Hematopoietic multipotent progenitor cell treated with erythropoietin and hydrocortisone succinate and interleukin-3 and kit ligand, for 15 days (in vitro differentiated cells): ENCODE measurements at regions not wholly inside any gene's neighbourhood (a gene's known extent, or its start where the extent isn't known, plus 50 kb on each side); places are given as distances from the start of the nearest gene placed in this dataset.

Source experiments
- DNase-seq: peaks from one replicate; pipeline ENCODE4 v3.0.0-alpha.2; 2015; ENCODE audit warnings: low spot score

DNA sequence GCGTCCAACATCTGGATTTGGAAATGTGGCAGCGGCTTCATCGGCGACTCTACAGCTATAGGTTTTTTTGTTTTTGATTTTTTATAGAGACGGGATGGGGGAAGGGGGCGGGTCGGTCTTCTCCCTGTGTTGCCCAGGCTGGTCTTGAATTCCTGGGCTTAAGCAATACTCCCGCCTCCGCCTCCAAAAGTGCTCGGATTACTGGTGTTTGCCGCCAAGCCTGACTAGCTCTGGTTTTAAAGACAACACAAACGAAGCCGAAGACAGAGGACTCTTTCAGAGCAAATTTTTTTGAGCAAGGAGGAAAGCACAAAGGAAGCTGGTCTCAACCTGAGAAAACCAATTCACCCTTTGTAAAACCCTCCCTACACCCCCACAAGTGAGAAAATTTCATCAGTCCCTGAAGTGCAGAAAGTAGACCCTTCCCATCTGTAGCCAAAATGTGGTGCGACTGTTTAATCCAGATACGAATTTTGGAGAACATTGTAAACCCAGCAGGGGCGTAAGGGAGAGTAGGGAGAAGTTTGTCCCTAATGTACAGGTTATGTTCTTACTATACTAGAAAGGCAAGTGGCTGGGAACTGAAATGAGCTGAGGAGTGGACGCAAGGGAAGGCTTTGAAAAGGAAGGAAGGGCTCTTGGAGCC lies 185.9 kb downstream of the TRIM27 start:
- DNase-seq = no peak

DNA sequence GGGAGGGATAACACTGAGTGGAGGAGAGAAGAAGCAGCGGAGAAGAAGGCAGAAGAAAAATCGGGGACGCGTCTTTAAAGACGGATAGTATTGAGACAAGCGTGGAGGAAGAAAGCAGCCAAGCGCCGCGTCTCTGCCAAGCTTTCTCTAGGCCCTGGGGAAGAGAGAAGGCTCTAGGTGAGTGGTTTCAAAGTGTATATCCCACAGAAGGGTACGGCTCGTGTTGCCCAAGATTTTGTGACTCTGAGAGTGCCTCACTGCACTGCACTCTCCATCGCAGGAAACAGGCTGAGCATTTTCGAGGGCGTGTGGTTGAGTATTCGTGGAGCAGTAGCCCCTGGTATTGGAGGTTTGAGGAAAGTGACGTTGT lies 185.4 kb downstream of the TRIM27 start:
- no peak for DNase-seq

DNA sequence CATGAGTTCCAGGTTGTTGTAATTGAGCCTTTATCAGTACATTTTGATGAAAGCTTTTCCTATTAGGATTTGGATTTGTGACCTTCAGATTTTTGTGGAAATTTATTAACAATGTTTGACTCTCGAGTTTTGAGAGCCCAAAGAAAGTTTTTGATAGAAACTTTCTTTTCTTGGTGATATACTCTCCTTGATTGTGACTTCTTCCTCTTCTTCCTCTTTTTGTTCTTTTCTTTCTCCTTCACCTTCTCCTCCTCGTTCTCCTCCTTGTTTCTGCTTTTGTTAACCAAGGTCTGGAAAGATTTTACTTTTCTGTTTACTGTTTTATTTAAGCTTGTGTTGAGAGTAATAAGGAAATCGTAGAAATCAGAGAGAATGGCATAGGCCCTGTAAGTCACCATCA lies 182.4 kb downstream of the TRIM27 start:
- no peak for DNase-seq

DNA sequence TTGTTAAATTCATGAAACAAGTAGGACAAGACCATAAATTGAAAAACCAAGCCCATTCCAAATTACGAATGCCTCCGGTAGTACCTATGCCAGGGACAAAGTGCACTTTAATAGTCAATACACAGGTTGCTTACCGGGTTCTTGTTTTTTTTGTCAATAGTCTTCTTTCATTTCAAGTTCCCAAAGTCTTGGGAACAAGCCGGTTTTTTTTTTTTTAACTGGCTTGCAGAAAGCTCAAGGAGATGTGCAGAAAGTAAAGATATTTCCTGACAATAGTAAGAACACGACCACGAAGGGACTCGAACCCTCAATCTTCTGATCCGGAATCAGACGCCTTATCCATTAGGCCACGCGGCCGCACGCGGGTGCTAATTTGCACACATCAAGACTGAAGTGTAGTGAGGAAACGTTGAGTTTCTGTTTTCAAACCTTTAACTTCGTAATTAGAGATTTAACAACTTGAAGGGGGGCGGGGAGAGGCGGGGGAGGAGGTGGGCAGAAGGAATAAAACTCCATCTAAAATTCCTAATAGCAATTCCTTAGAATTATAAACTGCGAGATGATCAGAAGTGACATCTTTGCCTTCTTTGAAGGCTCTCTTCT lies 181.0 kb downstream of the TRIM27 start:
- DNase-seq = no peak

DNA sequence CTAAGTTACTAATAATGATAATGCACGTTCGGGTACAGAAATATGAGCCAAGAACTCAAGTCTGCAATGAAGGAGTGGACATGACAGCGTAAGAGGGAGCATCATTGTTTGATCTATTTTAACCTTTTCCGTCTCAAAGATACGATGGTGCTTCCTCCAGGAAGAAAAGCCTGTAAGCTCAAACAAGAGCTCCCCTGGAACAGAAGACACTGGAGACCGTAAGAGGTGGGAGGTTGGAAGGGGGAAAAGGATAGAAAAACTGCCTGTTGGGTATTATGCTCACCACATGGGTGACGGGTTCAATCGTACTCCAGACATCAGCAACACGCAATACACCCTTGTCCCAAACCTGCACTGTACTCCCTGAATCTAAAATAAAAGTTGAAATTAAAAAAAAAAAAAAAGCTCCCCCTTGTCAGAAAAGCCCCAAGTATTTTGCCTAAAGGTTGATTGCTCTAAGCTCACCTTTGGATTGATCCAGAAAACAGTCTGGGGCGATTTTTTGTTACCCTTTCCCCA lies 180.5 kb downstream of the TRIM27 start:
- DNase-seq = no peak

DNA sequence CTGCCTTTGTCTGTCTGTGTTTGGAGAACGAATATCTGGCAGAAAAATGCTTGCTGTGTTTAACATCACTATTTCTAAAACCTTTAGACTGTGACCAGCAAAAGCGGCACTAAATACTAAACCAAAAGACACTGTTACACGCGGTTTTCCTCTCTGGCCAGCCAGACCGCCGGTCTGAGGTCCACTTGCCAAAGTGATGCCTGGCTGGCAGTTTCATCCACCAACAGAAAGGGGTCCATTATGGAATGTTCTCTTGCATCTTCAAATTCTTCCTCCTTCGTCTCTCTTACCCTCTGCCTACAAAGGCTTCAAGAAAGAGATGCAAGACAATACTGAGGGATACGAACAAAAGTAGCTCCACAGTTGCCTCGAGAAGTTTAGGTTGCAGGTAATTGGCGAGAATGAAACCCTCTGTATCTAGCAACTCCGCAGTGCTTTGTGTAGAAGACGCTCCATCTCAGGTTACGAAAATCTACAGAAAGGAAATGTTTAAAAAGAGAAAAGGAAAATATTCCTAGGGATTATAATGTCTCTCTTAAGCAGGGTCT lies 176.6 kb downstream of the TRIM27 start:
- no peak for DNase-seq

DNA sequence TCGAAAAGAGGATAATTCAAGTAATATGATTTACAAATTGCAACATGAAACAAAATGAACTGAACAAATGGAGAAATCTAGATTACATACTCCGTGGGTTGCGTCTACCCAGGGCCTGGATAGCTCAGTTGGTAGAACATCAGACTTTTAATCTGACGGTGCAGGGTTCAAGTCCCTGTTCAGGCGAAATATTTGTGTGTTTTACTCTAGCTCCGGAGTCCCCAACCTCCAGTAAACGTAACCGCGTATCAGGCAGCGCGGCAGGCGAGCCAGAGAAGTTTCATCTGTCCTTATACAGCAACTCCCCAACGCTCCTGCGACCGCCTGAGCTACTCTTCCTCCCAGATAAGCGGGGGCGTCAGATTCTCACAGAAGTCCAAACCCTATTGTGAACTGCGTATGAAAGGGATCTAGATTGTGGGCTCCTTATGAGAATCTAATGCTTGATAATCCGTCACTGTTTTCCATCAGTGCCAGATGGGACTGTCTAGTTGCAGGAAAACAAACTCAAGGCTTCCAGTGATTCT lies 176.1 kb downstream of the TRIM27 start:
- no peak for DNase-seq

DNA sequence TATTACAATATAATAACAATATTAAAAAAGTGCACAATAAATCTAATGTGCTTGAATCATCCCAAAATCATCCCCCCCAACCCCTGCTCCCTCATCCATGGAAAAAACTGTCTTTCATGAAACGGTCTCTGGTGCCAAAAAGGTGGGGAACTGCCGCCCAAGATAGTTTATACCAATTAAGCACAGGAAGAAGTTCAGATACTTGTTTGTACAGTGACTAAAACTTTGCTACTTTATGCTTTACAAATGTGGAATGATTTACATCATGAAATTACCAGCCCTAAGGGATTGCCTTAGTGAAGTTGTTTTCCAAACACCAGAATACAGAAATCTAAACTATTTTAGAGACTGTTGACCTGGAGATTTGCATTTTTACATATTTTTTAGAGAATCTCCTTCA lies 175.6 kb downstream of the TRIM27 start:
- DNase-seq = no peak

DNA sequence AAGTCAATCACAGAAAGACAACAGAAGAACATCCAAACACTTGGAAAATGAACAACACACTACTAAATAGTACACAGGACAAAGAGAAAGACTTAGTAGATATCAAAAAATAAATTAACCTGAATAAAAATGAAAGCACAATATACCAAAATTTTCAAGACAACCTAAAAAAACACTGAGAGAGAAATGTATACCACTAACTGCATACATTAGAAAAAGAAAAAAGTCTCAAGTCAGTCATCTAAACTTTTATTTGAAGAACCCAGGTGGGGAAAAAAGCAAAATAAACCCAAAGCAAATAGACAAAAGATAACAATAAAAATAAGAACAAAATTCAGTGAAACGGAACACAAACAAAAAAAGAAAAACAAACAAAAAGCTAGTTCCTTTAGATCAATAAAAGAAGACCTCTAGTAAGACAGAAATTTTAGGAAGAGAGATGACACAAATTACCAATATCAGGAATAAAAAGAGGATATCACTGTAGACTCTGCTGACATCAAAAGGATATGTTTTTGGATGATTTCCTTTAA lies 172.8 kb downstream of the TRIM27 start:
- no peak for DNase-seq

DNA sequence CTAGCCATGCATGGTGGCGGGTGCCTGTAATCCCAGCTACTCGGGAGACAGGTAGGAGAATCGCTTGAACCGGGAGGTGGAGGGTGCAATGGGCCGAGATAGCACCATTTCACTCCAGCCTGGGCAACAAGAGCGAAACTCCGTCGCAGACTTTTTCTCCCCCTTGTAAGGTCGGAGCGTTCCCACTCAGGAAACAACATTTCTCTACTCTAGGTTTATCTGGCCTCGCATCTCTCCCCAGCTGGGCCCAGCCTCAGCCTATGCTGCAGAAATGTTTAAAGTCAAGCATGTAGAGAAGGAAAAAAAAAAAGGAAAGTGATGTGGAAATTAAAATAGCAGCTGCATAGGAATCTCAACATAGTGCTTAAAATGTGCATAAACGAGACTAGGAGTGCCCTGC lies 172.3 kb downstream of the TRIM27 start:
- DNase-seq = no peak

DNA sequence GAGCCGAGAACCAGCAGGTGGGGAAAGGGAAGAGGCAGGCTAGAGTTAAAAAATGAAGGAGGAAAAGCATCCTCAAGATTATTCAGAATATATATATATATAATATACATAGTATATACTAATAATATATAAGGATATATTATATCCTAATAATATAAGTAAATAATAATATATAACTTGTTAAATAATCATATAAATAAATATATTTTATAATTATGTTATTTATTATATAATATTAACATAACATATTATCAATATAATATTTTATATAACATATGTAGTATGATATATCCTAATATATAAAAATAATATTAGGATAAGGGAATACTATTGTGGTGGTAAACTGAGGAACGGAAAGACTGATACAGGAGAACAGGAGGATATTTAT lies 171.8 kb downstream of the TRIM27 start:
- no peak for DNase-seq

DNA sequence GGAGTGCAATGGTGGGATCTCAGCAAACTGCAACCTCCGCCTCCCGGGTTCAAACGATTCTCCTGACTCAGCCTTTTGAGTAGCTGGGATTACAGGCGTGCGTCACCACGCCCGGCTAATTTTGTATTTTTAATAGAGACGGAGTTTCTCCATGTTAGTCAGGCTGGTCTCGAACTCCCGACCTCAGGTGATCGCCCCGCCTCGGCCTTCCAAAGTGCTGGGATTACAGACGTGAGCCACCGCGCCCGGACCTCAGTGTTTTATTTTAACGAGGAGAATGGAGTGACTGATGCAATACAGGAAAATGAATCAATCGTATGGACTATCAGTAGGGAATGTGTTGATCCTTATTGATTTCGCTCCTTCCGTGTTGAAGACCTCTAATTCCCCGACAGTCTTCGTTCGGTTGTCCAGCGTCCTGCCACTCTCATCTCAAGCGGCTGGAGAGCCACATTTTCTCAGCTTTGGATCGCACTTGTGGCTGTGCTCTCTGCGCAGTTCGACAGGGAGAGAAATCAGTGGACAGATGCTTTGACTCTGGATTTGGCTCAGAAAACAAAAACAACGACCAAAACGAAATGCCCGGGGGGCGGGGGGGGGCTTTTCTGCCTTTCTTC lies 166.2 kb downstream of the TRIM27 start:
- DNase-seq = no peak

DNA sequence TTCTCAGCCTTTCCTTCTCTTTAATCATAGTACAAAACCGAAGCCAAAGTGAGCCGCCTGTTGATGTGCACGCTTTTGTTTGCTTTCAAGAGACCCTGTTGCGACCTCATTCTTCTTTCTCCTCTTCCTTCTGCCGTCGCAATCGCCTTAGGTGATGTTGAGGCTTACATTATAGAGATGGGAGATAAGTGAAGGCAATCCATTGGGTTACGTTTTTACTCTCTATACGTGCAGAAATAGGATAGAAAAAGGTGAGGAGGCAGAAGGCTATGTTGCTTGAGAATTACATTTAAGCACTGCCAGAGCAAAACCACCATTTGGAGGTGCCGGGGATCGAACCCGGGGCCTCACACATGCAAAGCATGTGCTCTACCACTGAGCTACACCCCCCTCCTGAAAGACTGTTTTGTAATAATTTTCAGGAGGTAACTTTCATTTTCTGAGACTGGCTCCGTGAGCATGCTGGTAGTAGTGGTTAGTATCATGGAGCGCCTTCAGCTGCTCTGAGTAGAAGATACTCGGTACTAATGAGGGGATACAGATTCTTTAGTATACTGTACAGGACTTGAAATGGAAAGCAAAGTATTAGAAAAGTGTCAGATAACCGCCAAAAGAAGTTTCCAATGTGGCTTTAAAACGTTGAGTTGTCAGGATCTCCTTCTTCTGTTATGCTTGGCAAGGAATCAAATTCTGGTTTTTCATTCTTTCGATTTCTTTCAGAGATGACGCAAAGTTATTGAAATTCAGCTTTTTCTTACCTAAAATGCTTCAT lies 165.6 kb downstream of the TRIM27 start:
- DNase-seq = no peak

DNA sequence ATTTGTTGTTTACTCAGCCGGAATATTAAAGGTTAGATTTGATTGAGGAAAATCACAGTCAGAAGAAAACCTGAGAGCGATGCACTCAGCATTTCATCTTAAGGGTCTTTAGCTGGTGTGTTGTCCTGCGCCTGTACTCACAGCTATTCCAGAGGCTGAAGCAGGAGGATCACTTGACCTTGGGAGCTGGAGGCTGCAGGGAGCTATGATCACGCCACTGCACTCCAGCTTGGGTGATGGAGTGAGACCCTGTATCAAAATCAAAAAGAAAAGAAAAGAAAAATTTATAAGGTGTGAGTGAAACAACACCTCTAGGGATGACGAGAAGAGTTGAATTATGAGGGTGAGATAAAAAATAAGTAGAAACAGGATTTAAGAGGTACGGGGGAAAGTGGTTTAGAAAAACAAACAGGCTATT lies 165.0 kb downstream of the TRIM27 start:
- DNase-seq = no peak

DNA sequence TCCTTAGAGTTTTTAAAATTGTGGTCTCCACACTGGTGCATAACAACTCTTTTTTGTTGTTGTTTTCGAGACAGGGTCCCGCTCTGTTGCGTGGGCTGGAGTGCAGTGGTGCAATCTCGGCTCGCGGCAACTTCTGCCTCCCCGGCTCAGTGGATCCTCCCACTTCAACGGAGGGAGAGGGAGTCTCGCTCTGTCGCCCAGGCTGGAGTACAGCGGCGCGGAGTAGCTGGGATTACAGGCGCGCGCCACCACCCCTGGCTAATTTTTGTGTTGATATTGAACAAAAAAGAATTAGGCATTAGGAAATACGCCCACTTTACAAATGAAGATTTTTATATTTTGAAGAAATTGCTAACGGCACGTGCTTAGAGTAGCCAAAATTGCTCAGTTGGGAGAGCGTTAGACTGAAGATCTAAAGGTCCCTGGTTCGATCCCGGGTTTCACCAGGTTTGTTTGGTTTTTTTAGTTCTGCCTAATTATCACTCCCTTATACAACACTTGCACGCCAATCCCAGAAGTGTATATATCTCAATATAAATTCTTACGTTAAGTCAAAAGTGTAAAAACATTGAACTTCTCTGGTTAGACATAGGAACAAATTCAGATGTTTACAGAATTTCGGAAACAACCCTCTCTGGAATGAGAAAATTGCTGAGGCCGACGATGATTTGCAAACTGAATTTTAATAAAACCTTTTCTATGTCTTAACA lies 159.6 kb downstream of the TRIM27 start:
- DNase-seq = no peak

DNA sequence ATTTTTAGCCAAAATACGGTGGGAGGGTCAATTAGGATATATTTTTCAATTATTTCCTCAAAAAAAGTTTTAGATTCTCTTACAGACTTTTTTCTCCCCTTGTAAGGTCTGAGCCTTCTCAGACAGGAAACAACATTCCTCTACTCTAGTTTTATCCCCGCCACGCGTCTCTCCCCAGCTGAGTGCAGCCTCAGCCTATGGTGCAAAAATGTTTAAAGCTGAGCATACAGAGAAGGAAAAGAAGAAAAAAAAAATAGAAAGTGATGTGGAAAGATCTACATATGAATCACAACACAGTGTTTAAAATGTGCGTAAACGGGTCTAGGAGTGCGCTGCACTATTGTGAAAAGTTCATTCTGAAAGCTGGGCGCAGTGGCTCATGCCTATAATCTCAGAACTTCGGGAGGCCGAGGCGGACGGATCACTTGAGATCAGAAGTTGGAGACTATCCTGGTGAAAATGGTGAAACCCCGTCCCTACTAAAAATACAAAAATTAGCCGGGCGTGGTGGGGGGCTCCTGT lies 159.0 kb downstream of the TRIM27 start:
- DNase-seq = no peak

DNA sequence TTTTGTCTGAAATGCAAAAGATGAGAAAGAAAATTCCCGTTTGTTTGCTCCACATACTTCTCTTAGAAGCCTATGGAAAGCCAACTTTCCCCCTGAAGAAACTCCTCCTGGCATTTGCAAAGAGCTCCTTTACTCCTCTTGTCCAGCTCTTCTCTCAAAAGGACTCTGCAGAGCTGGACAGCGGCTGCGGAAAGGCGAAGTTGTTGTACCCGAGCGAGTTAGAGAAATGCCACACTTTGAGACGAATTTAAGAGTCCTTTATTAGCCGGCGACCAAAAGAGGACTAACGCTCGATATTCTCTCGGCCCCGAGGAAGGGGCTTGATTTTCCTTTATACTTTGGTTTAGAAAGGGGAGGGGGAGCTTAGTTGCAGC lies 157.8 kb downstream of the TRIM27 start:
- no peak for DNase-seq

DNA sequence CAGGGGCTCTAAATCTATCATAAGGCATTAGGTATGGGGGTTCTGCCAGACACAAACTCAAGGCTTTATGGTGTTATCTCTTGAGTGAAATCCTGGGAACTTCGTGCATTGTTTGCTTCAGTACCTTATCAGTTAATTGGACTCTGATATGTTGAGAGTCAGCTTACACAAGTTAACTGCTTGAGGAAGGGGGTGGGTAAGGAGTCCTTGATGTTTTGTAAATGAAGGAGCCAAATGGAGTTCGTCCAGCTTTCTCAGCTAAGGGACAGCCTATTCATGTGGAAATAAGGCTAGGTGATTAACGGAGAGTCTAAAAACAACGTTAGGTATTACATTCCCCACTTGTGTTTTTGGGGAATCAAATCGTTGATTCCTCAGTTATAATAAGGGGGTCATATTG lies 157.4 kb downstream of the TRIM27 start:
- no peak for DNase-seq

DNA sequence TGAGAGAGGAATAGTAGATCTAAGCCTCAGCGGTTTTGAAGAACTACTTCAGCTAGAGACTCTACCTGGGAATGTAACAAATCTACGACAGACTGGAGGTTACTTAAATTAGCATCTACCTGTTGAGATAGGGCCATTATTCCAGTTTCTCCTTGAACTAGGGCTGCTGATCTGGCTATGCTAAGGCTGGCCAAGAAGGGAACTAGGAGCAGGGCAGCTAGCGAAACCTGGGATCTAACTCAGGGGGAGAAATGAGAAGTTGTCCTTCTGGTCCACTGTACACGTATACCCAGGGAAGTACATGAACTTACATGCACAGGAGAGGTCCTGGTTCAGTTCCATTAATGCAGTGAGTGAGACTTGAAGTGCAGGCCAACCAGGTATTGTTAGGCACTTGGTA lies 156.7 kb downstream of the TRIM27 start:
- DNase-seq = no peak

DNA sequence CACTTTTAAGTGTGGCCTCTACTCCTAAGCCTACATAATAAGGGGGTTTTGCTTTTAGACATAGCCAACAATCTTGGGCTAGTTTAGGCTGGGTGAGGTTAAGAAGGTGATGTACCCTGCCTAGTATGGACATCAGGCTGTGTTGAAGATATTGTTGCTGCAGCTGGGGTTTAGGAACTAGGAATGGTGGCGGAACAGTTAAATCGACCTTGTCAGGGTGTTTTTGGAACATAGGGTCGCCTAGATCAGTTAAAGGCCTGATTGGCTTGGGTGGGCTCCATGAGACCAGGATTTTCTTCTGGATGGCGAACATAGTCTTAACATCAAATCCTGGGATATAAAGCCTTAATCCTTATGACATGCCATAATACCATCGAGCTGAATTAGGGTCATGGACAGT lies 156.1 kb downstream of the TRIM27 start:
- DNase-seq = no peak

DNA sequence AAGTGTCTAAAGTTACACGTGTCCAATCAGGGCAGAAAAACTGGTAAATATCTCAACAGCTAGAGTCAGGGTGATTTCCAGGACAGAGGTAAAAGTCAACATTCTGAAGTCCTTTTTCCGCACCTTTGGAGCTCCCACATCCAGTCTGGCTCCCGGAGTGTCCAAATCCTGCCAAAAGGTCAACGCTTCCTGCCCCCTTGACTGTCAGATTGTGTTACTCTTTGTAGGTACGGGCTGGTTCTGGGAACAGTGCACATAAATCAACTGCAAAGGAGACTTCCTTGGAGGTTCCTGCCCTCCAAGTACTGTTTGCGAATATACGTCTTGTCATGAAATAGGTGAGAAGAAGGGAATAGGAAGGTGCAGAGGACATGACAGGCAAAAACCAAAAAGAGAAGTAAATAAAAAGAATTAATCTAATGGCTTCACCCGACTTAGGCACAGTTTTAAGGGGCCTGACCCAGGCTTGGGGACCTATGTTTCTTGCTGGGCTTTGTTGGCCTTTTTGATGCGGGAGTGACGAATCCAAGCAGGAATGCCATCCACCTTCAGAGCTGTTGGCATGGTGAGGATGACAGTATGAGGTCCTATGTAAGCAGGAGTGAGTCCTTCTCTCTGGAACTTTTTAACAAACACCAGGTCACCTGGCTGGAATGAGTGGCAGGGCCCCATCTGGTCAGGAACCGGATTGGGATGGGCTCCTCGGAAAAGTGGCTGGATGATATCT lies 155.4 kb downstream of the TRIM27 start:
- no peak for DNase-seq
